GM18508 (cell line): ENCODE measurements at regions not wholly inside any gene's neighbourhood (a gene's known extent, or its start where the extent isn't known, plus 50 kb on each side); places are given as distances from the start of the nearest gene placed in this dataset.

Source experiments
- ATAC-seq: cut with Tn5 transposase; IDR thresholded peaks from one replicate; pipeline ENCODE4 v1.9.1; 2021; ENCODE audit warnings: moderate number of reproducible peaks; ENCODE audit not compliant: insufficient read depth, unreplicated experiment

GRCh38 chr1:83606416-83606955 is 392.4 kb downstream of the TTLL7 start:
- ATAC-seq: no peak

- no peak for ATAC-seq
These were observed 402.6 kb downstream of the TTLL7 start for GRCh38 chr1:83596331-83596730.

GRCh38 chr1:83593073-83593472 is 405.9 kb downstream of the TTLL7 start:
- no peak for ATAC-seq

- ATAC-seq: no peak
These were observed 410.8 kb downstream of the TTLL7 start for GRCh38 chr1:83588140-83588539.

GRCh38 chr1:83583351-83584014 is 415.4 kb downstream of the TTLL7 start:
- no peak for ATAC-seq

GRCh38 chr1:83581747-83582146 is 417.2 kb downstream of the TTLL7 start:
- ATAC-seq: no peak

- no peak for ATAC-seq
These were observed 424.1 kb downstream of the TTLL7 start for GRCh38 chr1:83574791-83575190.

GRCh38 chr1:83573776-83574175 is 425.2 kb downstream of the TTLL7 start:
- no peak for ATAC-seq

- no peak for ATAC-seq
These were observed 427.4 kb downstream of the TTLL7 start for GRCh38 chr1:83571536-83571935.

- ATAC-seq: no peak
These were observed 437.6 kb downstream of the TTLL7 start for GRCh38 chr1:83561346-83561745.

- ATAC-seq: no peak
These were observed 439.6 kb downstream of the TTLL7 start for GRCh38 chr1:83559129-83559840.

- no peak for ATAC-seq
These were observed 443.1 kb downstream of the TTLL7 start for GRCh38 chr1:83555871-83556270.

- no peak for ATAC-seq
These were observed 444.8 kb downstream of the TTLL7 start for GRCh38 chr1:83554174-83554573.

GRCh38 chr1:83552820-83553219 is 446.1 kb downstream of the TTLL7 start:
- no peak for ATAC-seq

- ATAC-seq: no peak
These were observed 450.6 kb downstream of the TTLL7 start for GRCh38 chr1:83548311-83548710.

GRCh38 chr1:83547901-83548300 is 451.0 kb downstream of the TTLL7 start:
- no peak for ATAC-seq

- ATAC-seq: no peak
These were observed 452.1 kb downstream of the TTLL7 start for GRCh38 chr1:83546874-83547273.

GRCh38 chr1:83545066-83545862 is 453.7 kb downstream of the TTLL7 start:
- no peak for ATAC-seq

- ATAC-seq: no peak
These were observed 455.5 kb downstream of the TTLL7 start for GRCh38 chr1:83543222-83543973.
